Stimulated activated CD4-positive, alpha-beta T cell treated with anti-CD3 and anti-CD28 coated beads, Interleukin-1b, Interleukin-23, amount 100 ng/mL, for 48 hours (primary cell): ENCODE measurements at regions not wholly inside any gene's neighbourhood (a gene's known extent, or its start where the extent isn't known, plus 50 kb on each side); places are given as distances from the start of the nearest gene placed in this dataset.

Experiments used
- DNase-seq: peaks from one replicate; pipeline ENCODE4 v3.0.0-alpha.2; 2020

- no peak for DNase-seq
These were observed 445.7 kb upstream of the SLC14A2 start for GRCh38 chr18:45169610-45170009.

- DNase-seq, result no peak
These were observed 443.5 kb upstream of the SLC14A2 start for GRCh38 chr18:45171679-45172191.

- DNase-seq, result no peak
These were observed 441.9 kb upstream of the SLC14A2 start for GRCh38 chr18:45173327-45173726.

GRCh38 chr18:45173799-45174519 is 441.3 kb upstream of the SLC14A2 start:
- DNase-seq, result no peak

GRCh38 chr18:45174629-45175136 is 440.6 kb upstream of the SLC14A2 start:
- DNase-seq, result no peak

- DNase-seq, result no peak
These were observed 439.8 kb upstream of the SLC14A2 start for GRCh38 chr18:45175511-45175910.

- no peak for DNase-seq
These were observed 428.4 kb upstream of the SLC14A2 start for GRCh38 chr18:45186832-45187231.

GRCh38 chr18:45191795-45192194 is 423.5 kb upstream of the SLC14A2 start:
- DNase-seq, result no peak

- DNase-seq, result peak; percentile 31
These were observed 417.7 kb upstream of the SLC14A2 start for GRCh38 chr18:45197526-45197970.

GRCh38 chr18:45198526-45198925 is 416.8 kb upstream of the SLC14A2 start:
- no peak for DNase-seq

- DNase-seq, result no peak
These were observed 414.2 kb upstream of the SLC14A2 start for GRCh38 chr18:45201029-45201428.

- DNase-seq, result no peak
These were observed 413.8 kb upstream of the SLC14A2 start for GRCh38 chr18:45201489-45201888.

GRCh38 chr18:45202061-45202460 is 413.2 kb upstream of the SLC14A2 start:
- DNase-seq, result no peak

GRCh38 chr18:45203677-45204076 is 411.6 kb upstream of the SLC14A2 start:
- DNase-seq, result no peak

- DNase-seq, result no peak
These were observed 407.9 kb upstream of the SLC14A2 start for GRCh38 chr18:45207328-45207727.

- DNase-seq, result no peak
These were observed 407.1 kb upstream of the SLC14A2 start for GRCh38 chr18:45208164-45208563.

GRCh38 chr18:45212181-45213039 is 402.9 kb upstream of the SLC14A2 start:
- peak; percentile 74 for DNase-seq

- DNase-seq, result no peak
These were observed 402.3 kb upstream of the SLC14A2 start for GRCh38 chr18:45213040-45213333.

- DNase-seq, result no peak
These were observed 396.8 kb upstream of the SLC14A2 start for GRCh38 chr18:45218436-45218835.

GRCh38 chr18:45221363-45221762 is 393.9 kb upstream of the SLC14A2 start:
- DNase-seq, result no peak

- DNase-seq, result no peak
These were observed 393.1 kb upstream of the SLC14A2 start for GRCh38 chr18:45222180-45222579.

GRCh38 chr18:45227001-45227742 is 388.1 kb upstream of the SLC14A2 start:
- DNase-seq, result no peak

- DNase-seq, result no peak
These were observed 386.4 kb upstream of the SLC14A2 start for GRCh38 chr18:45228796-45229388.
